CD8-positive, alpha-beta memory T cell (primary cell): ENCODE measurements at regions not wholly inside any gene's neighbourhood (a gene's known extent, or its start where the extent isn't known, plus 50 kb on each side); places are given as distances from the start of the nearest gene placed in this dataset.

Experiments used
- CTCF ChIA-PET: fragments of 350-600 bp; sonication (Branson Sonifier 250); formaldehyde crosslinking; loops from one replicate; lab custom pipeline; 2021; ENCODE audit warnings: antibody characterized with exemption; lab: Charles Lee
- POLR2A ChIA-PET: fragments of 350-600 bp; sonication (Branson Sonifier 250); formaldehyde crosslinking; loops from one replicate; lab custom pipeline; 2021; ENCODE audit warnings: antibody characterized with exemption; lab: Charles Lee
- DNase-seq, 5 donors: peaks; one replicate each; pipeline versions ENCODE4 v3.0.0 to v3.0.0-alpha.2; 2020 to 2022; ENCODE audit warnings: mixed read lengths in 1 of 5
- H3K27ac ChIP-seq: one replicate; pipeline ENCODE4 v1.7.0; 2013; ENCODE audit warnings: low read depth, mild to moderate bottlenecking, low read length, moderate library complexity
- H3K27me3 ChIP-seq: 2 replicates; pipeline ENCODE4 v1.7.0; 2013; ENCODE audit warnings: low read length, mild to moderate bottlenecking; ENCODE audit not compliant: insufficient read depth, poor library complexity, severe bottlenecking
- H3K36me3 ChIP-seq: 2 replicates; pipeline ENCODE4 v1.7.0; 2013; ENCODE audit warnings: mild to moderate bottlenecking, low read length, moderate library complexity; ENCODE audit not compliant: insufficient read depth
- H3K4me1 ChIP-seq: 2 replicates; pipeline ENCODE4 v1.7.0; 2013; ENCODE audit warnings: mild to moderate bottlenecking, low read length, moderate library complexity; ENCODE audit not compliant: insufficient read depth
- H3K4me3 ChIP-seq: 2 replicates; pipeline ENCODE4 v1.7.0; 2013; ENCODE audit warnings: mild to moderate bottlenecking, low read length
- H3K9me3 ChIP-seq: 2 replicates; pipeline ENCODE4 v1.7.0; 2013; ENCODE audit warnings: mild to moderate bottlenecking, low read length
- H3K27ac Mint-ChIP-seq, 8 donors: one replicate each; pipeline ENCODE4 v1.8.0; 2020 to 2021; ENCODE audit warnings: mixed read lengths in 8 of 8, mild to moderate bottlenecking in 6 of 8, inconsistent platforms in 3 of 8, moderate library complexity in 3 of 8
- H3K27me3 Mint-ChIP-seq, 2 donors: one replicate each; pipeline ENCODE4 v1.8.0; 2020 to 2021; ENCODE audit warnings: mixed read lengths in 2 of 2, mild to moderate bottlenecking in 1 of 2, moderate library complexity in 1 of 2
- H3K36me3 Mint-ChIP-seq, 3 donors: one replicate each; pipeline ENCODE4 v1.8.0; 2020 to 2021; ENCODE audit warnings: mixed read lengths in 3 of 3, inconsistent platforms in 1 of 3, mild to moderate bottlenecking in 1 of 3
- H3K4me1 Mint-ChIP-seq, 3 donors: one replicate each; pipeline ENCODE4 v1.8.0; 2020 to 2021; ENCODE audit warnings: mixed read lengths in 3 of 3, inconsistent platforms in 1 of 3, mild to moderate bottlenecking in 1 of 3
- H3K4me3 Mint-ChIP-seq, 7 donors: one replicate each; pipeline ENCODE4 v1.8.0; 2020 to 2021; ENCODE audit warnings: mixed read lengths in 7 of 7, mild to moderate bottlenecking in 6 of 7, moderate library complexity in 4 of 7, inconsistent platforms in 2 of 7
- H3K9me3 Mint-ChIP-seq, 5 donors: one replicate each; pipeline ENCODE4 v1.8.0; 2020 to 2022; ENCODE audit warnings: mixed read lengths in 5 of 5, mild to moderate bottlenecking in 3 of 5, moderate library complexity in 2 of 5, inconsistent platforms in 1 of 5

DNA sequence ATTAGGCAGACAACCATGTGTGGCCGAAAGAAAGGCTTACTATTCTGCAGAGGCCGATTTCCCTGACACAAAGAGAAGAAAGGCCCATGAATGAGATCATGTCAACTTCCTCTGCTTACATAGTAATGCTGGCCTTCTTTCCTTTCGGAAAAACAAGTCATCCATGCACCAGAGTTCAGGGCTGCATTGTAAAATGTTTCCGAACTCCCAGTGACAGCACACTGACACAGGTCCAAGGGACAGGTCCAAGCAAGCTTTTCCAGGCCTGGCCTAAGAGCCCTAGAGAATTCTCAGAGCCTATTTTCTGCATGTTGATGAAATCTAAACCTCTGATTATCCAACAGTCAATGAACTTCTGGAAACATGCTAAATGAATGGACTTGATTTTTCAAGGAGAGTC, 140.9 kb downstream of the ZNF608 start:
- Histone ChIP-seq H3K36me3 (no peaks in the 10 kb centered on the region), H3K4me3 (no peak overlapping the region), H3K27me3 (no peaks in the 10 kb centered on the region), H3K27ac (no peak overlapping the region), H3K4me1 (no peaks in the 10 kb centered on the region), H3K9me3 (no peaks in the 10 kb centered on the region)
- no peaks in the 10 kb centered on the region for H3K27me3 Mint-ChIP-seq
- DNase-seq = no peak
- no peaks in the 10 kb centered on the region for H3K4me1 Mint-ChIP-seq
- no peak overlapping the region for H3K27ac Mint-ChIP-seq
- ChIA-PET POLR2A (no interaction called here), CTCF (no interaction called here)
- no peak overlapping the region for H3K4me3 Mint-ChIP-seq
- H3K9me3 Mint-ChIP-seq = peaks cover 0 to 3% (median 2%) of the 10 kb centered on the region in 5 donors
- H3K36me3 Mint-ChIP-seq = no peaks in the 10 kb centered on the region

DNA sequence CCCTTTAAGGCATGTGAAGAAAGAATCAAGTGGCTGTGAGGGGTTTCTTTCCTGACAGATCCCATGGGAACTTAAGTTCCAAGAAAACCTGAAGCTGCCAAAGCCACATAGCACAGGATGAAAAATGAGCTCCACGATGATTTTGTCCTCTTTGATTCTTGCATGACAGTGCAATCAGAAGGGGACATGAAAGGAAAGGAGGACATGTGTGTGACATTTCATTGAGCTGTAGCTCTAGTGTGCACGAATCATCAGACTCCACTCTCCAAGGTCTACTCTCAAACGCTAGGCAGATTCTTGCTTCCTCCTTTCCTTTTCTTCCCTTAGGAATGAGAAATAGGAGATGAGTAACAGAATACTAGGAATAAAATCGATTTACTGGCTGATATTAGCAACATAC, 142.0 kb downstream of the ZNF608 start:
- Mint-ChIP-seq H3K36me3 (no peaks in the 10 kb centered on the region), H3K27ac (no peak overlapping the region), H3K9me3 (peaks cover 0 to 3% (median 0%) of the 10 kb centered on the region in 5 donors), H3K27me3 (no peaks in the 10 kb centered on the region), H3K4me3 (no peak overlapping the region), H3K4me1 (no peaks in the 10 kb centered on the region)
- Histone ChIP-seq H3K36me3 (no peaks in the 10 kb centered on the region), H3K27me3 (no peaks in the 10 kb centered on the region), H3K4me1 (no peaks in the 10 kb centered on the region), H3K4me3 (no peak overlapping the region), H3K9me3 (no peaks in the 10 kb centered on the region), H3K27ac (no peak overlapping the region)
- CTCF ChIA-PET = no interaction called here
- POLR2A ChIA-PET = no interaction called here
- DNase-seq = no peak

DNA sequence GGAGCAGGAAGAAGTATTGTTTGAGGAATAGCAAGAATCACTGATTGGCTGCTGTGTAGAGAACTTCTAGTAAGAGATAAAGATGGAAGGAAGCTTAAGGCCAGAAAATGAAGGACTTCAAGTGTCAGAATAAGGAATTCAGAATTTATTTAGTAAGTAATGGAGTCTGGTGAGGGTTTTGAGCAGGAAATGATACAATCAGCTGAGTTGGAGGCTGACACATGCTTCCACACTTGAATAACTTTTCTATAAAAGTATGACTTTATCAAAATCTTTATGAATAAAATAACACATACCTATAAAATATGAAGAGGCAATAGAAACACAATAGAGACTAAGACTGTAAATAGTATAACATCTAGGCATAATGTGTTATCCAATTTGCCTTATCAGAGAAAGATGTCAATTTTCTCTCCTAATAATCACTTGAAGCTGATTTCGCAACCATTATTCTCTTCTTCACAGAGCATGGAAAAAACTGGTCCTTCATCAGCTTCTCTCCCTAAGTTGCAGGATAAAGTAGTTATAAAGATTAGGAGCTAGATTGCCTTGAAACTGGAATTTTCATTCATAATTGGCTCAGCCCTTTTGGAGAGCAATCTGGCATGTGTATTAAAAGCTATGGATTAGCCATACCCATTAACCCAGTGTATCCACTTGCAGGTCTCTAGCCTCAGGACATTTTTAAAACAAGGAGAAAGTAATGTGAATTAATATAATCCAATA, 143.4 kb downstream of the ZNF608 start:
- no peaks in the 10 kb centered on the region for H3K27me3 ChIP-seq
- H3K27ac ChIP-seq = no peak overlapping the region
- Mint-ChIP-seq H3K9me3 (no peaks in the 10 kb centered on the region), H3K4me3 (no peak overlapping the region), H3K27ac (no peak overlapping the region), H3K4me1 (no peaks in the 10 kb centered on the region), H3K27me3 (no peaks in the 10 kb centered on the region), H3K36me3 (no peaks in the 10 kb centered on the region)
- no peaks in the 10 kb centered on the region for H3K36me3 ChIP-seq
- no peaks in the 10 kb centered on the region for H3K9me3 ChIP-seq
- no peak overlapping the region for H3K4me3 ChIP-seq
- ChIA-PET POLR2A (no interaction called here), CTCF (no interaction called here)
- H3K4me1 ChIP-seq = no peaks in the 10 kb centered on the region
- no peak for DNase-seq

DNA sequence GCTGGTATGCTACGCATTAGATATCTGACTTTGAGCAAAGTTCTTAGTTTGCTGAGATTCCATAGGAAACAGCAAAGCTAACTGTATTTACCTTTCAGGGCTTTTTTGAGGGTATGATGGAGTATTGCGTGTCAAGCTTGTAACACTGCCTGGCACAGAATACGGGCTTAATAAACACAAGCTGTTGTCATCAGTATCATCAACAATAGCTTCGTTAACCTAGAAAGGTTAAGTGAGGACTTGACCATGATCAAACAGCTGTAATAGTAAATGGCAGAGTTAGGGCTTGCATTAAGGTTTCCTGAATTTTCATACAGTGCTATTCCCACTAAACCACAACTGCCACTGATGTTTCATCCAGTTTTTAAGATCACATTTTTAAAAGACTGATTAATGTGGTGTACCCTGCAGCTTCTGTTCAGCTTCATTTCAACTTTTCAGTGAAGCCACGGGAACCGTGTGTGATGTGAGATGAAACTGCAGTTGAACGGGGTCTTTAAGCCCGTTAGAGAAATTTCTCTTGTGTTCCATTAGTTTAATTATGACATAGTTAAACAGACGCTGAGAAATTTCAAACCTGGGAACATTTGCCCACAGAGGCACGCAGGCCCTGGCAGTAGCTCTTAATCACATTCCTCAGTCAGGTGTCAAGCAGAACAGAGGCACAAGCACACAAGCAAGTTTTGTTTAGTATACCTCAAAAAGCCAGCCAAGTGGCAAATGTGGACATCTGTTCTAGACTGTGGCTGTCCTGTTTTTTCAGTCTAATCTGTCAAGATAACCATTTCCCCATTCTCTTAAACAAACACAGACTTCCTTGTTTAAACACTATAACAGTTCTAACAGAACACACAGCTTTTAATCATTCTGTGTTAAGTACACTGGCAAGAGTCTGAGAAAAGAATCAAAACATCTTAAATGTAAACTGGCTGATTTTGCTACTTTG, 147.1 kb downstream of the ZNF608 start:
- Histone ChIP-seq H3K4me1 (no peaks in the 10 kb centered on the region), H3K4me3 (no peak overlapping the region), H3K27ac (no peak overlapping the region), H3K9me3 (no peaks in the 10 kb centered on the region), H3K27me3 (no peaks in the 10 kb centered on the region), H3K36me3 (no peaks in the 10 kb centered on the region)
- Mint-ChIP-seq H3K27ac (no peak overlapping the region), H3K27me3 (peaks cover 0 to 2% of the 10 kb centered on the region in 2 donors), H3K36me3 (no peaks in the 10 kb centered on the region), H3K9me3 (peaks cover 0 to 3% (median 0%) of the 10 kb centered on the region in 5 donors), H3K4me1 (no peaks in the 10 kb centered on the region), H3K4me3 (no peak overlapping the region)
- CTCF ChIA-PET = no interaction called here
- DNase-seq = no peak
- POLR2A ChIA-PET = no interaction called here

- no peak overlapping the region for H3K4me3 Mint-ChIP-seq
- H3K9me3 Mint-ChIP-seq = peaks cover 0 to 3% (median 0%) of the 10 kb centered on the region in 5 donors
- POLR2A ChIA-PET = no interaction called here
- H3K27ac Mint-ChIP-seq = no peak overlapping the region
- no peaks in the 10 kb centered on the region for H3K36me3 Mint-ChIP-seq
- Histone ChIP-seq H3K4me3 (no peak overlapping the region), H3K27me3 (no peaks in the 10 kb centered on the region), H3K36me3 (no peaks in the 10 kb centered on the region), H3K4me1 (no peaks in the 10 kb centered on the region), H3K27ac (no peak overlapping the region), H3K9me3 (no peaks in the 10 kb centered on the region)
- no peaks in the 10 kb centered on the region for H3K4me1 Mint-ChIP-seq
- CTCF ChIA-PET = no interaction called here
- no peak for DNase-seq
- peaks cover 0 to 2% of the 10 kb centered on the region in 2 donors for H3K27me3 Mint-ChIP-seq
These were observed 149.6 kb downstream of the ZNF608 start for GRCh38 chr5:124596595-124597421.

DNA sequence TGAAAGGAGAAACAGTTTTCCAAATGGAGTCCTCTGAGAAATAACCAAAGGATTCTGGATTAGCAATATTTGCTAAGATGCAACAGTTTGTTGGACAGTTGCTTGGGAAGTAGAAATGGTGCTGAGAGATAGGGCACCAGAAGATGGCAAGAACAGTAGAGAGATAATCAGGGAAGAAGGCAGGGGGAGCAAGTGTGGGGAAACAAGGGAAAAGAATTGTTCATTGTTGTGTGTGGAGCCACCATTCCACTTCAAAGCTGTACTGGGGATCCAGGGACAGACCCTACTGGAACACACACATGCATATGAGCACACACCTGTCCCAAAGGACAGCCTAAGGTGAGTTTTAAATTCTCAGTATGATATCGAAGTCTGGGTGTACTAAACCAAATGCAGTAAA, 152.5 kb downstream of the ZNF608 start:
- Mint-ChIP-seq H3K36me3 (no peaks in the 10 kb centered on the region), H3K27ac (no peak overlapping the region), H3K4me1 (no peaks in the 10 kb centered on the region), H3K4me3 (no peak overlapping the region), H3K27me3 (peaks cover 0 to 2% of the 10 kb centered on the region in 2 donors), H3K9me3 (peaks cover 0 to 6% (median 2%) of the 10 kb centered on the region in 5 donors)
- Histone ChIP-seq H3K4me3 (no peak overlapping the region), H3K9me3 (no peaks in the 10 kb centered on the region), H3K27ac (no peak overlapping the region), H3K27me3 (no peaks in the 10 kb centered on the region), H3K4me1 (no peaks in the 10 kb centered on the region), H3K36me3 (no peaks in the 10 kb centered on the region)
- ChIA-PET CTCF (no interaction called here), POLR2A (no interaction called here)
- DNase-seq = no peak

DNA sequence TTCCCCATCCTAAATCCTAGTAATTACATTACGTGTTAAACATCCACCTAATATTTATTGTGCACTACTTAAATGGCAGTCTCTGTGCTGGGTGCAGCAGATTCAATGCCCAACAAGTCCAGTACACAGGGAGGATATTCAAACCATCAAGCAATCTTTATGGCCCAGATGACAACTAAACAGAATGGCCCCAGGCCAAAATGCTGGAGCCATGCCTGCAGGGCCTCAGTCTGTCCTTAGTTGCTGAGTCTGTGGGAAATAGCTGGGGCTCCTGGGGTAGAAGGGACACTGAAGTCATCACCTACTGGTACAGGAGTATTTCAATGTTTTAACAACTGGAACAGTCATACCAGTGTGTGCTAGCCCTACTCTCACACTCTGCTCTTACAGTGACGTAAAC, 153.5 kb downstream of the ZNF608 start:
- Histone ChIP-seq H3K9me3 (no peaks in the 10 kb centered on the region), H3K36me3 (no peaks in the 10 kb centered on the region), H3K4me3 (no peak overlapping the region), H3K27me3 (no peaks in the 10 kb centered on the region), H3K27ac (no peak overlapping the region), H3K4me1 (no peaks in the 10 kb centered on the region)
- Mint-ChIP-seq H3K4me3 (no peak overlapping the region), H3K4me1 (no peaks in the 10 kb centered on the region), H3K9me3 (peaks cover 0 to 6% (median 2%) of the 10 kb centered on the region in 5 donors), H3K27ac (no peak overlapping the region), H3K36me3 (no peaks in the 10 kb centered on the region), H3K27me3 (peaks cover 0 to 2% of the 10 kb centered on the region in 2 donors)
- DNase-seq = no peak
- POLR2A ChIA-PET = no interaction called here
- CTCF ChIA-PET = no interaction called here
